ENCODE measurements at regions not wholly inside any gene's neighbourhood (a gene's known extent, or its start where the extent isn't known, plus 50 kb on each side); places are given as distances from the start of the nearest gene placed in this dataset.

- DNase-seq: peak; percentile 13
Observed at GRCh38 chr5:56288873-56289601, 55.9 kb upstream of the ANKRD55 start.

- DNase-seq: no peak
Observed at GRCh38 chr5:56286015-56286884, 53.1 kb upstream of the ANKRD55 start.

GRCh38 chr5:56282951-56283350 lies 49.8 kb upstream of the ANKRD55 start:
- DNase-seq: no peak
